ENCODE measurements at regions not wholly inside any gene's neighbourhood (a gene's known extent, or its start where the extent isn't known, plus 50 kb on each side); places are given as distances from the start of the nearest gene placed in this dataset.

- no peaks in the 10 kb centered on the region for H3K36me3 ChIP-seq
- no peak for TF ChIP-seq POLR2A (IDR thresholded peaks at IDR 0.05)
- no peak for TF ChIP-seq POLR2AphosphoS5 (IDR thresholded peaks at IDR 0.05)
- no peak for TF ChIP-seq CTCF (IDR thresholded peaks at IDR 0.05 in 8 of 11, conservative IDR thresholded peaks at IDR 0.05 in 3 of 11)
- H3K4me3 ChIP-seq, result no peak overlapping the region
- no peaks in the 10 kb centered on the region for H3K27me3 ChIP-seq (replicated peaks in 1 of 7)
- WGBS, 5 donors, result 90 to 96% (median 93%) methylated on average over 1 of the region's 1 CpG
- H3K27ac ChIP-seq, result no peak overlapping the region
- H3K4me1 ChIP-seq, result no peaks in the 10 kb centered on the region
- peaks cover 0 to 4% (median 0%) of the 10 kb centered on the region in 8 donors for H3K9me3 ChIP-seq
- intact Hi-C loops (cut with DNase I; ENCODE audit: low total_unique reads), result no loop called here
- DNase-seq, result no peak
Observed at GRCh38 chr18:39223283-39223682, 1657.7 kb upstream of the CELF4 start.

GRCh38 chr18:39215920-39216319 is 1650.3 kb upstream of the CELF4 start:
- WGBS, 5 donors, result 68 to 89% (median 76%) methylated on average over 2 of the region's 2 CpGs
- TF ChIP-seq POLR2A (IDR thresholded peaks at IDR 0.05), result no peak
- no peak for TF ChIP-seq POLR2AphosphoS5 (IDR thresholded peaks at IDR 0.05)
- TF ChIP-seq CTCF (IDR thresholded peaks at IDR 0.05 in 8 of 11, conservative IDR thresholded peaks at IDR 0.05 in 3 of 11), result no peak

GRCh38 chr18:39211461-39211860 is 1645.9 kb upstream of the CELF4 start:
- Histone ChIP-seq H3K9me3 (peaks cover 0 to 17% (median 0%) of the 10 kb centered on the region in 8 donors), H3K27ac (no peak overlapping the region), H3K36me3 (no peaks in the 10 kb centered on the region), H3K4me3 (no peak overlapping the region), H3K27me3 (replicated peaks in 1 of 7) (no peaks in the 10 kb centered on the region), H3K4me1 (no peaks in the 10 kb centered on the region)
- DNase-seq, result no peak
- 44 to 89% (median 64%) methylated on average over 1 of the region's 1 CpG for WGBS, 5 donors
- intact Hi-C loops (cut with DNase I; ENCODE audit: low total_unique reads), result no loop called here
- TF ChIP-seq CTCF (IDR thresholded peaks at IDR 0.05 in 8 of 11, conservative IDR thresholded peaks at IDR 0.05 in 3 of 11) (no peak), POLR2A (IDR thresholded peaks at IDR 0.05) (no peak), POLR2AphosphoS5 (IDR thresholded peaks at IDR 0.05) (no peak)

More at GRCh38 chr18:39215920-39216319, 1650.3 kb upstream of the CELF4 start:
- Histone ChIP-seq H3K27me3 (replicated peaks in 1 of 7) (no peaks in the 10 kb centered on the region), H3K36me3 (no peaks in the 10 kb centered on the region), H3K4me1 (no peaks in the 10 kb centered on the region), H3K4me3 (no peak overlapping the region), H3K27ac (no peak overlapping the region), H3K9me3 (peaks cover 0 to 17% (median 0%) of the 10 kb centered on the region in 8 donors)
- intact Hi-C loops (cut with DNase I; ENCODE audit: low total_unique reads), result no loop called here
- no peak for DNase-seq

GRCh38 chr18:39209173-39209572 is 1643.6 kb upstream of the CELF4 start:
- Histone ChIP-seq H3K27ac (no peak overlapping the region), H3K27me3 (replicated peaks in 1 of 7) (no peaks in the 10 kb centered on the region), H3K4me1 (no peaks in the 10 kb centered on the region), H3K9me3 (peaks cover 0 to 17% (median 0%) of the 10 kb centered on the region in 8 donors), H3K36me3 (no peaks in the 10 kb centered on the region), H3K4me3 (no peak overlapping the region)
- no peak for TF ChIP-seq POLR2A (IDR thresholded peaks at IDR 0.05)
- no peak for TF ChIP-seq CTCF (IDR thresholded peaks at IDR 0.05 in 8 of 11, conservative IDR thresholded peaks at IDR 0.05 in 3 of 11)
- no peak for TF ChIP-seq POLR2AphosphoS5 (IDR thresholded peaks at IDR 0.05)
- no peak for DNase-seq
- WGBS, 5 donors, result 70 to 90% (median 86%) methylated on average over 2 of the region's 2 CpGs
- intact Hi-C loops (cut with DNase I; ENCODE audit: low total_unique reads), result no loop called here
